NCI-H345 treated with DMSO at 0.1 percent for 48 hours (cell line): ENCODE measurements at regions not wholly inside any gene's neighbourhood (a gene's known extent, or its start where the extent isn't known, plus 50 kb on each side); places are given as distances from the start of the nearest gene placed in this dataset.
"Not testable (repeated sequence)": the region's sequence is repeated elsewhere in the genome, so short reads cannot be mapped to it uniquely, and the experiment has no call there.

Source experiments
- DNase-seq: peaks from one replicate; lab custom pipeline; 2025; ENCODE audit not compliant: unreplicated experiment; lab: John Stamatoyannopoulos, UW

- DNase-seq, result no peak
Measured at GRCh38 chr3:40925231-40925630, 274.1 kb upstream of the CTNNB1 start.

- no peak for DNase-seq
Measured at GRCh38 chr3:40930131-40930538, 269.2 kb upstream of the CTNNB1 start.

- no peak for DNase-seq
Measured at GRCh38 chr3:40930756-40931155, 268.5 kb upstream of the CTNNB1 start.

GRCh38 chr3:40938591-40938990, 260.7 kb upstream of the CTNNB1 start:
- no peak for DNase-seq

- DNase-seq, result no peak
Measured at GRCh38 chr3:40939030-40939740, 260.1 kb upstream of the CTNNB1 start.

- DNase-seq, result no peak
Measured at GRCh38 chr3:40939741-40940130, 259.6 kb upstream of the CTNNB1 start.

GRCh38 chr3:40940651-40941050, 258.7 kb upstream of the CTNNB1 start:
- no peak for DNase-seq

- not testable (repeated sequence) for DNase-seq
Measured at GRCh38 chr3:40947022-40947421, 252.3 kb upstream of the CTNNB1 start.

- DNase-seq, result not testable (repeated sequence)
Measured at GRCh38 chr3:40949347-40949746, 250.0 kb upstream of the CTNNB1 start.

GRCh38 chr3:40951636-40952035, 247.7 kb upstream of the CTNNB1 start:
- DNase-seq, result no peak

GRCh38 chr3:40961104-40961857, 238.0 kb upstream of the CTNNB1 start:
- no peak for DNase-seq

- no peak for DNase-seq
Measured at GRCh38 chr3:40962721-40963120, 236.6 kb upstream of the CTNNB1 start.

GRCh38 chr3:40968666-40969065, 230.6 kb upstream of the CTNNB1 start:
- no peak for DNase-seq

- no peak for DNase-seq
Measured at GRCh38 chr3:40969341-40969740, 230.0 kb upstream of the CTNNB1 start.

GRCh38 chr3:40969756-40970466, 229.4 kb upstream of the CTNNB1 start:
- no peak for DNase-seq

GRCh38 chr3:40971191-40972168, 227.8 kb upstream of the CTNNB1 start:
- peak; percentile 47 for DNase-seq

- no peak for DNase-seq
Measured at GRCh38 chr3:40972350-40972749, 227.0 kb upstream of the CTNNB1 start.

GRCh38 chr3:40973141-40973540, 226.2 kb upstream of the CTNNB1 start:
- DNase-seq, result no peak

- DNase-seq, result no peak
Measured at GRCh38 chr3:40975711-40976121, 223.6 kb upstream of the CTNNB1 start.

- no peak for DNase-seq
Measured at GRCh38 chr3:40976241-40976640, 223.1 kb upstream of the CTNNB1 start.

- no peak for DNase-seq
Measured at GRCh38 chr3:40978442-40978841, 220.9 kb upstream of the CTNNB1 start.
